Immature natural killer cell (primary cell): ENCODE measurements at regions not wholly inside any gene's neighbourhood (a gene's known extent, or its start where the extent isn't known, plus 50 kb on each side); places are given as distances from the start of the nearest gene placed in this dataset.

ENCODE experiments used
- DNase-seq, 3 donors: peaks; one replicate each; pipeline ENCODE4 v3.0.0; 2022; ENCODE audit warnings: mixed read lengths in 1 of 3
- H3K27ac Mint-ChIP-seq, 6 donors: one replicate each; pipeline ENCODE4 v1.8.0; 2020; ENCODE audit warnings: mixed read lengths in 6 of 6, mild to moderate bottlenecking in 5 of 6, inconsistent platforms in 4 of 6, moderate library complexity in 3 of 6
- H3K27me3 Mint-ChIP-seq, 3 donors: one replicate each; pipeline ENCODE4 v1.8.0; 2020 to 2021; ENCODE audit warnings: low read depth in 3 of 3, mild to moderate bottlenecking in 3 of 3, mixed read lengths in 3 of 3, moderate library complexity in 3 of 3, inconsistent platforms in 1 of 3
- H3K36me3 Mint-ChIP-seq, 3 donors: one replicate each; pipeline ENCODE4 v1.8.0; 2020; ENCODE audit warnings: mixed read lengths in 3 of 3, inconsistent platforms in 2 of 3, mild to moderate bottlenecking in 2 of 3
- H3K4me1 Mint-ChIP-seq, 2 donors: one replicate each; pipeline ENCODE4 v1.8.0; 2020; ENCODE audit warnings: inconsistent platforms in 2 of 2, mild to moderate bottlenecking in 2 of 2, mixed read lengths in 2 of 2, moderate library complexity in 1 of 2
- H3K4me3 Mint-ChIP-seq, 5 donors: one replicate each; pipeline ENCODE4 v1.8.0; 2020; ENCODE audit warnings: mild to moderate bottlenecking in 5 of 5, mixed read lengths in 5 of 5, inconsistent platforms in 3 of 5, moderate library complexity in 3 of 5
- H3K9me3 Mint-ChIP-seq, 6 donors: one replicate each; pipeline ENCODE4 v1.8.0; 2020; ENCODE audit warnings: mild to moderate bottlenecking in 6 of 6, mixed read lengths in 6 of 6, inconsistent platforms in 4 of 6, moderate library complexity in 3 of 6

GRCh38 chr12:13288937-13289652 lies 92.6 kb downstream of the EMP1 start:
- DNase-seq, result no peak
- Mint-ChIP-seq H3K27me3 (peaks cover 0 to 5% (median 0%) of the 10 kb centered on the region in 3 donors), H3K9me3 (no peaks in the 10 kb centered on the region), H3K4me1 (no peaks in the 10 kb centered on the region), H3K4me3 (no peak overlapping the region), H3K36me3 (no peaks in the 10 kb centered on the region), H3K27ac (no peak overlapping the region)

GRCh38 chr12:13288501-13288900 lies 92.0 kb downstream of the EMP1 start:
- no peaks in the 10 kb centered on the region for H3K9me3 Mint-ChIP-seq
- H3K36me3 Mint-ChIP-seq, result no peaks in the 10 kb centered on the region
- H3K27me3 Mint-ChIP-seq, result peaks cover 0 to 5% (median 0%) of the 10 kb centered on the region in 3 donors
- H3K27ac Mint-ChIP-seq, result no peak overlapping the region
- no peaks in the 10 kb centered on the region for H3K4me1 Mint-ChIP-seq
- no peak overlapping the region for H3K4me3 Mint-ChIP-seq
- DNase-seq, result no peak

DNA sequence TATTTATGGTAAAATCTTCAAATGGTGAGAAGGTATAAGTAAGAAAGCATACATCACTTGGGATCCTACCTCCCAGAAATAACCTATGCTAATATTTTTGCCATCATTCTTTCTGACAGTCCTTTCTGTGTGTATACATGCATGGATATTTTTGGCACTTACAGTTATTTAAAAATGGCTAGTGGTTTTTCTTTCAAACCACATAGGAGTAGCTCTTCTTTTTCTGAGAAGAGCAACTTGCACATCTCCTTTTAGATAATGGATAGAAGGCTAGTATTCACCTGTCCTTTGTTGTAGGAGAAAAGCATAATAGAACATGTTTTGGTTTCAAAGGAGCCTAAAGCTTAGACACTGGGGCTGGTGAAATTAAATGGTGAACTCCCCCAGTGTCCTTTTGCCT lies 87.3 kb downstream of the EMP1 start:
- DNase-seq, result no peak
- H3K4me1 Mint-ChIP-seq, result no peaks in the 10 kb centered on the region
- H3K9me3 Mint-ChIP-seq, result no peaks in the 10 kb centered on the region
- H3K27me3 Mint-ChIP-seq, result peaks cover 0 to 3% (median 0%) of the 10 kb centered on the region in 3 donors
- H3K4me3 Mint-ChIP-seq, result no peak overlapping the region
- H3K36me3 Mint-ChIP-seq, result no peaks in the 10 kb centered on the region
- no peak overlapping the region for H3K27ac Mint-ChIP-seq

- peaks cover 3 to 5% of the 10 kb centered on the region in 2 donors for H3K4me1 Mint-ChIP-seq
- DNase-seq, result no peak
- H3K9me3 Mint-ChIP-seq, result no peaks in the 10 kb centered on the region
- H3K4me3 Mint-ChIP-seq, result no peak overlapping the region
- no peak overlapping the region for H3K27ac Mint-ChIP-seq
- peaks cover 2 to 3% (median 3%) of the 10 kb centered on the region in 3 donors for H3K27me3 Mint-ChIP-seq
- H3K36me3 Mint-ChIP-seq, result no peaks in the 10 kb centered on the region
These were observed 86.3 kb downstream of the EMP1 start for GRCh38 chr12:13282861-13283260.

GRCh38 chr12:13278249-13278787 lies 81.8 kb downstream of the EMP1 start:
- DNase-seq, result peak; percentile 24 to 40 (median 40)
- peaks cover 3 to 6% of the 10 kb centered on the region in 2 donors for H3K4me1 Mint-ChIP-seq
- peaks cover 3 to 9% (median 6%) of the 10 kb centered on the region in 3 donors for H3K27me3 Mint-ChIP-seq
- no peak overlapping the region for H3K4me3 Mint-ChIP-seq
- no peaks in the 10 kb centered on the region for H3K9me3 Mint-ChIP-seq
- H3K36me3 Mint-ChIP-seq, result no peaks in the 10 kb centered on the region
- H3K27ac Mint-ChIP-seq, result no peak overlapping the region

GRCh38 chr12:13277293-13277692 lies 80.8 kb downstream of the EMP1 start:
- Mint-ChIP-seq H3K9me3 (no peaks in the 10 kb centered on the region), H3K27ac (no peak overlapping the region), H3K4me3 (no peak overlapping the region), H3K27me3 (peaks cover 3 to 9% (median 6%) of the 10 kb centered on the region in 3 donors), H3K36me3 (no peaks in the 10 kb centered on the region), H3K4me1 (peaks cover 3 to 6% of the 10 kb centered on the region in 2 donors)
- DNase-seq, result no peak

GRCh38 chr12:13275241-13276085 lies 78.9 kb downstream of the EMP1 start:
- H3K4me3 Mint-ChIP-seq, result no peak overlapping the region
- H3K9me3 Mint-ChIP-seq, result no peaks in the 10 kb centered on the region
- peaks cover 3 to 6% of the 10 kb centered on the region in 2 donors for H3K4me1 Mint-ChIP-seq
- H3K27me3 Mint-ChIP-seq, result peaks cover 5 to 9% (median 7%) of the 10 kb centered on the region in 3 donors
- no peaks in the 10 kb centered on the region for H3K36me3 Mint-ChIP-seq
- no peak for DNase-seq
- H3K27ac Mint-ChIP-seq, result no peak overlapping the region

GRCh38 chr12:13273850-13274249 lies 77.3 kb downstream of the EMP1 start:
- Mint-ChIP-seq H3K4me3 (no peak overlapping the region), H3K27ac (no peak overlapping the region), H3K9me3 (no peaks in the 10 kb centered on the region), H3K36me3 (no peaks in the 10 kb centered on the region), H3K27me3 (peaks cover 7 to 9% (median 7%) of the 10 kb centered on the region in 3 donors), H3K4me1 (peaks cover 3 to 6% of the 10 kb centered on the region in 2 donors)
- DNase-seq, result no peak

GRCh38 chr12:13273097-13273496 lies 76.6 kb downstream of the EMP1 start:
- no peak overlapping the region for H3K4me3 Mint-ChIP-seq
- no peaks in the 10 kb centered on the region for H3K36me3 Mint-ChIP-seq
- H3K9me3 Mint-ChIP-seq, result no peaks in the 10 kb centered on the region
- no peak overlapping the region for H3K27ac Mint-ChIP-seq
- DNase-seq, result no peak
- H3K27me3 Mint-ChIP-seq, result peaks cover 6 to 9% (median 7%) of the 10 kb centered on the region in 3 donors
- peaks cover 1 to 4% of the 10 kb centered on the region in 2 donors for H3K4me1 Mint-ChIP-seq

DNA sequence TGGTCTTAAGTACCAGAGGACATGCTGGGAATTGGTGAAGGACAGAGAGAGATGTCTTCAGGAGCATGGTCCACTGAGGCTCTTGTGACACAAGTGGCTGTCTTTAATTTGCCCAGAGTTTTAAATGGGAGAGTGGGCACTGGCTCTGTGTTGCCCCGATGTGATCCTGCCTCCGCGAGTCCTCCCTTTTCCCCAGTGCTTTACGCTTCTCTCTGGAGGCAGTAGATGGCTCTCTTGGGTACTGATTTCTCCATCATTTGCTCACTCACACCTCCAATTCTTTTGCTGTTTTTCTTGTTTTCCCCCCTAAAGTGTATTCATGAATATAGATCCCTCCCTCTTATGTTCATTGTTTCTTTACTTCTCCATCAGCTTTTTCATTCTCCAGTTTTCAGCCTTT lies 74.3 kb downstream of the EMP1 start:
- no peak for DNase-seq
- Mint-ChIP-seq H3K27me3 (peaks cover 4 to 7% (median 4%) of the 10 kb centered on the region in 3 donors), H3K36me3 (no peaks in the 10 kb centered on the region)

More for the DNA sequence above, 74.3 kb downstream of the EMP1 start:
- no peaks in the 10 kb centered on the region for H3K4me1 Mint-ChIP-seq
- H3K9me3 Mint-ChIP-seq, result no peaks in the 10 kb centered on the region
- peak overlapping the region in 1 of 6 donors; percentile 22 for H3K27ac Mint-ChIP-seq
- H3K4me3 Mint-ChIP-seq, result no peak overlapping the region
